H1 (cell line): ENCODE measurements at regions not wholly inside any gene's neighbourhood (a gene's known extent, or its start where the extent isn't known, plus 50 kb on each side); places are given as distances from the start of the nearest gene placed in this dataset.

Source experiments
- CTCF ChIA-PET: fragments of 300-600 bp; sonication (Branson Sonifier 250); formaldehyde crosslinking; loops from one replicate; lab custom pipeline; 2021; ENCODE audit not compliant: partially characterized antibody; lab: Charles Lee
- POLR2A ChIA-PET: fragments of 300-600 bp; sonication (Branson Sonifier 250); formaldehyde crosslinking; loops from one replicate; lab custom pipeline; 2021; ENCODE audit warnings: inconsistent platforms; ENCODE audit not compliant: partially characterized antibody; lab: Charles Lee
- DNase-seq, 2 experiments: peaks; one replicate each; pipeline versions ENCODE4 v3.0.0 to v3.0.0-alpha.2; 2010 to 2022; ENCODE audit warnings: low spot score in 2 of 2, low read depth in 1 of 2, mixed read lengths in 1 of 2
- FAIRE-seq: peaks from 2 replicates; lab custom pipeline; 2011; peaks lifted over from hg19 to GRCh38; lab: Jason Lieb, UNC
- H2AFZ ChIP-seq: 2 replicates; pipeline ENCODE4 v1.8.1; 2012; ENCODE audit warnings: low read length, inconsistent platforms
- H2AK5ac ChIP-seq: 2 replicates; pipeline ENCODE4 v1.6.1; 2013; ENCODE audit warnings: low read depth, low read length
- H2BK120ac ChIP-seq: replicated peaks from 2 replicates; pipeline ENCODE3; 2013; ENCODE audit warnings: low read depth, low read length, inconsistent platforms
- H2BK12ac ChIP-seq: 2 replicates; pipeline ENCODE4 v1.6.1; 2013; ENCODE audit warnings: low read depth, low read length
- H2BK15ac ChIP-seq: 2 replicates; pipeline ENCODE4 v1.6.1; 2013; ENCODE audit warnings: low read length
- H2BK20ac ChIP-seq: 2 replicates; pipeline ENCODE4 v1.6.1; 2013; ENCODE audit warnings: low read length
- H2BK5ac ChIP-seq: 2 replicates; pipeline ENCODE4 v1.6.1; 2013; ENCODE audit warnings: low read depth, low read length
- H3K14ac ChIP-seq: 2 replicates; pipeline ENCODE4 v1.6.1; 2013; ENCODE audit warnings: inconsistent platforms; ENCODE audit not compliant: insufficient read length
- H3K18ac ChIP-seq: 2 replicates; pipeline ENCODE4 v1.6.1; 2013; ENCODE audit warnings: low read length; ENCODE audit errors: extremely low read depth
- H3K23ac ChIP-seq: 2 replicates; pipeline ENCODE4 v1.6.1; 2013; ENCODE audit warnings: inconsistent platforms; ENCODE audit not compliant: insufficient read length
- H3K23me2 ChIP-seq: 2 replicates; pipeline ENCODE4 v1.6.1; 2013; ENCODE audit warnings: low read depth, low read length
- H3K27ac ChIP-seq: 2 replicates; pipeline ENCODE4 v1.6.1; 2011; ENCODE audit warnings: low read depth, low read length, inconsistent platforms
- H3K27me3 ChIP-seq, 4 experiments: replicated peaks in 1 of 4; 1 replicate in 1 of 4; 2 replicates in 3 of 4; pipeline versions ENCODE4 v1.6.1 to v1.8.1; 2011 to 2013; ENCODE audit warnings: low read length in 3 of 4, mild to moderate bottlenecking in 3 of 4, inconsistent platforms in 2 of 4, mixed read lengths in 2 of 4, moderate library complexity in 1 of 4; ENCODE audit not compliant: control insufficient read depth in 3 of 4, insufficient read depth in 3 of 4; ENCODE audit errors: extremely low read depth in 1 of 4
- H3K36me3 ChIP-seq, 4 experiments: 2 replicates each; pipeline versions ENCODE4 v1.6.1 to v1.8.1; 2011 to 2013; ENCODE audit warnings: mild to moderate bottlenecking in 4 of 4, low read length in 3 of 4, moderate library complexity in 2 of 4, control low read depth in 1 of 4, inconsistent platforms in 1 of 4; ENCODE audit not compliant: insufficient read depth in 4 of 4, control insufficient read depth in 2 of 4
- H3K4ac ChIP-seq: replicated peaks from 2 replicates; pipeline ENCODE3; 2013; ENCODE audit warnings: low read length, low read depth, mixed read lengths, inconsistent platforms; ENCODE audit not compliant: insufficient read length
- H3K4me1 ChIP-seq, 4 experiments: replicated peaks in 1 of 4; 1 replicate in 1 of 4; 2 replicates in 3 of 4; pipeline versions ENCODE4 v1.6.1 to v1.8.1; 2011 to 2013; ENCODE audit warnings: low read length in 3 of 4, inconsistent platforms in 2 of 4, mixed read lengths in 1 of 4; ENCODE audit not compliant: insufficient read depth in 4 of 4, control insufficient read depth in 3 of 4
- H3K4me2 ChIP-seq, 2 experiments: 2 replicates each; pipeline versions ENCODE4 v1.6.1 to v1.8.1; 2011 to 2013; ENCODE audit warnings: low read depth in 2 of 2, low read length in 2 of 2, control low read depth in 1 of 2, inconsistent platforms in 1 of 2, mild to moderate bottlenecking in 1 of 2; ENCODE audit not compliant: insufficient read depth in 1 of 2
- H3K4me3 ChIP-seq, 4 experiments: fragments of 200-600, 300-600 bp in 1 of 4; sonication (generic), shearing (Covaris generic), sonication (Bioruptor Twin) in 1 of 4; 2 replicates each; pipeline versions ENCODE4 v1.5.1 to v1.8.1; 2011 to 2016; ENCODE audit warnings: low read length in 4 of 4, low read depth in 3 of 4, control low read depth in 2 of 4, inconsistent platforms in 2 of 4, mild to moderate bottlenecking in 2 of 4, mixed read lengths in 1 of 4, moderate library complexity in 1 of 4; ENCODE audit not compliant: insufficient read depth in 2 of 4; ENCODE audit errors: extremely low read depth in 1 of 4
- H3K56ac ChIP-seq: replicated peaks from 2 replicates; pipeline ENCODE3; 2013; ENCODE audit warnings: low read depth, mild to moderate bottlenecking, mixed read lengths, low read length, inconsistent platforms; ENCODE audit not compliant: insufficient read length
- H3K79me1 ChIP-seq: 2 replicates; pipeline ENCODE4 v1.6.1; 2013; ENCODE audit warnings: low read depth, low read length, control low read depth
- H3K79me2 ChIP-seq, 2 experiments: 2 replicates each; pipeline versions ENCODE4 v1.6.1 to v1.8.1; 2012 to 2013; ENCODE audit warnings: low read length in 2 of 2, mild to moderate bottlenecking in 2 of 2, inconsistent platforms in 1 of 2; ENCODE audit not compliant: insufficient read depth in 2 of 2, control insufficient read depth in 1 of 2
- H3K9ac ChIP-seq, 4 experiments: replicated peaks in 1 of 4; 1 replicate in 1 of 4; 2 replicates in 3 of 4; pipeline versions ENCODE4 v1.6.1 to v1.8.1; 2011 to 2013; ENCODE audit warnings: low read depth in 3 of 4, low read length in 3 of 4, control low read depth in 2 of 4, mild to moderate bottlenecking in 2 of 4, moderate library complexity in 2 of 4, inconsistent platforms in 1 of 4; ENCODE audit errors: extremely low read depth in 1 of 4
- H3K9me3 ChIP-seq, 2 experiments: 2 replicates each; pipeline versions ENCODE4 v1.6.1 to v1.8.1; 2012 to 2013; ENCODE audit warnings: mild to moderate bottlenecking in 2 of 2, moderate library complexity in 2 of 2, control low read depth in 1 of 2, inconsistent platforms in 1 of 2, low read depth in 1 of 2, low read length in 1 of 2, mixed read lengths in 1 of 2; ENCODE audit not compliant: insufficient read depth in 2 of 2
- H4K20me1 ChIP-seq, 2 experiments: replicated peaks in 1 of 2; 2 replicates each; pipeline versions ENCODE3 to v1.8.1; 2011 to 2013; ENCODE audit warnings: inconsistent platforms in 2 of 2, low read length in 2 of 2, mild to moderate bottlenecking in 1 of 2; ENCODE audit not compliant: insufficient read depth in 2 of 2, control insufficient read depth in 1 of 2
- H4K5ac ChIP-seq: 2 replicates; pipeline ENCODE4 v1.6.1; 2013; ENCODE audit warnings: low read length, low read depth, mixed read lengths, inconsistent platforms; ENCODE audit not compliant: insufficient read length
- H4K8ac ChIP-seq: 2 replicates; pipeline ENCODE4 v1.8.0; 2013; ENCODE audit warnings: mild to moderate bottlenecking, moderate library complexity, low read length, inconsistent platforms; ENCODE audit not compliant: insufficient read depth; ENCODE audit errors: extremely low read depth
- H4K91ac ChIP-seq: replicated peaks from 2 replicates; pipeline ENCODE3; 2013; ENCODE audit warnings: low read length, mixed read lengths, inconsistent platforms; ENCODE audit not compliant: insufficient read length
- CEBPB ChIP-seq: IDR thresholded peaks from 2 replicates; pipeline ENCODE4 v1.6.1; 2012; ENCODE audit warnings: low read depth, low read length
- CTCF ChIP-seq, 3 experiments: IDR thresholded peaks; 1 replicate in 2 of 3; 2 replicates in 1 of 3; pipeline versions ENCODE4 v1.5.1 to v1.6.1; 2011; ENCODE audit warnings: low read length in 3 of 3, mild to moderate bottlenecking in 3 of 3, inconsistent platforms in 2 of 3, low read depth in 1 of 3, moderate library complexity in 1 of 3; ENCODE audit not compliant: insufficient read depth in 1 of 3; ENCODE audit errors: control extremely low read depth in 1 of 3
- GABPA ChIP-seq: IDR thresholded peaks from 2 replicates; pipeline ENCODE4 v1.6.1; 2011; ENCODE audit warnings: mild to moderate bottlenecking, low read length, moderate library complexity, borderline replicate concordance; ENCODE audit not compliant: insufficient read depth
- HDAC2 ChIP-seq, 2 experiments: fragments of 300-600 bp in 1 of 2; sonication (generic) in 1 of 2; IDR thresholded peaks; 2 replicates each; pipeline ENCODE4 v1.6.1; 2011 to 2012; ENCODE audit warnings: low read depth in 2 of 2, low read length in 2 of 2, mild to moderate bottlenecking in 2 of 2, moderate library complexity in 2 of 2, borderline replicate concordance in 1 of 2, inconsistent platforms in 1 of 2
- JUND ChIP-seq: IDR thresholded peaks from 2 replicates; pipeline ENCODE4 v1.6.1; 2011; ENCODE audit warnings: mild to moderate bottlenecking, improper control_type of control experiment, low read length
- MAFK ChIP-seq: IDR thresholded peaks from 2 replicates; pipeline ENCODE4 v1.6.1; 2012; ENCODE audit warnings: low read depth, mild to moderate bottlenecking, improper control_type of control experiment, low read length
- NANOG ChIP-seq: IDR thresholded peaks from 2 replicates; pipeline ENCODE4 v1.6.1; 2011; ENCODE audit warnings: low read length, low read depth, mild to moderate bottlenecking, inconsistent platforms; ENCODE audit not compliant: insufficient read depth, poor library complexity, severe bottlenecking
- POLR2AphosphoS5 ChIP-seq: IDR thresholded peaks from 2 replicates; pipeline ENCODE4 v1.6.1; 2011; ENCODE audit warnings: low read depth, low read length
- POU5F1 ChIP-seq: IDR thresholded peaks from 2 replicates; pipeline ENCODE4 v1.6.1; 2011; ENCODE audit warnings: low read depth, mild to moderate bottlenecking, low read length, moderate library complexity
- RNF2 ChIP-seq: fragments of 200-900, 300-1000 bp; sonication (generic); IDR thresholded peaks from 2 replicates; pipeline ENCODE4 v1.7.1; 2016; ENCODE audit warnings: borderline replicate concordance, low read depth, mild to moderate bottlenecking, antibody characterized with exemption, low read length; ENCODE audit not compliant: poor library complexity, severe bottlenecking; ENCODE audit errors: missing control alignments
- WGBS, 2 experiments: shearing (Covaris generic) in 1 of 2; methylation state at CpG; one replicate each; pipeline versions ENCODE4 v1.1.6 to v1.1.7; 2013 to 2015; ENCODE audit warnings: low lambda C conversion rate in 2 of 2, mixed read lengths in 2 of 2, inconsistent platforms in 1 of 2, low coverage in 1 of 2, missing lambda C conversion rate in 1 of 2; ENCODE audit not compliant: insufficient replicate concordance in 2 of 2, insufficient coverage in 1 of 2, insufficient read length in 1 of 2; ENCODE audit errors: extremely low coverage in 1 of 2, missing lambda C conversion rate in 1 of 2; 5-methylcytosine and 5-hydroxymethylcytosine counted together

GRCh38 chr4:126658411-126658810 lies 974.3 kb upstream of the INTU start:
- H2BK120ac ChIP-seq, result no peak overlapping the region
- H3K23ac ChIP-seq, result no peak overlapping the region
- H3K56ac ChIP-seq, result no peak overlapping the region
- no peak overlapping the region for H2BK20ac ChIP-seq
- no peaks in the 10 kb centered on the region for H4K20me1 ChIP-seq
- H4K8ac ChIP-seq, result no peak overlapping the region
- H3K9ac ChIP-seq, result no peak overlapping the region
- POLR2A ChIA-PET, result no interaction called here
- H2AFZ ChIP-seq, result no peak overlapping the region
- no peak overlapping the region for H3K27ac ChIP-seq
- H3K14ac ChIP-seq, result no peak overlapping the region
- H4K91ac ChIP-seq, result no peak overlapping the region
- no peak overlapping the region for H3K4ac ChIP-seq
- no peaks in the 10 kb centered on the region for H3K23me2 ChIP-seq
- DNase-seq (no peak), FAIRE-seq (no peak)
- no peaks in the 10 kb centered on the region for H3K36me3 ChIP-seq
- no peak overlapping the region for H3K4me2 ChIP-seq
- H2BK12ac ChIP-seq, result no peak overlapping the region
- no peak overlapping the region for H4K5ac ChIP-seq
- no peaks in the 10 kb centered on the region for H3K79me2 ChIP-seq
- no peaks in the 10 kb centered on the region for H3K27me3 ChIP-seq
- no peaks in the 10 kb centered on the region for H3K79me1 ChIP-seq
- H3K9me3 ChIP-seq, result no peaks in the 10 kb centered on the region
- H3K18ac ChIP-seq, result no peak overlapping the region
- WGBS, 2 experiments, result 92% methylated on average over 1 of the region's 1 CpG; no CpG with 5 or more reads in 1 of the 2 experiments
- no peaks in the 10 kb centered on the region for H3K4me1 ChIP-seq
- H3K4me3 ChIP-seq, result no peak overlapping the region
- CTCF ChIA-PET, result no interaction called here
- no peak overlapping the region for H2BK15ac ChIP-seq
- H2BK5ac ChIP-seq, result no peak overlapping the region
- no peak overlapping the region for H2AK5ac ChIP-seq
- TF ChIP-seq CTCF (IDR thresholded peaks at IDR 0.05; ENCODE audit: control extremely low read depth in 1 of 3, insufficient read depth in 1 of 3, low read depth in 1 of 3, low read length in 3 of 3) (no peak), JUND (no peak), GABPA (no peak), RNF2 (no peak), POLR2AphosphoS5 (no peak), MAFK (no peak), POU5F1 (no peak), NANOG (no peak), CEBPB (no peak), HDAC2 (IDR thresholded peaks at IDR 0.05; ENCODE audit: borderline replicate concordance in 1 of 2, low read depth in 2 of 2, low read length in 2 of 2) (no peak)
